Activated naive CD4-positive, alpha-beta T cell treated with anti-CD3 and anti-CD28 coated beads, Interleukin-2, amount 50 U/mL, for 72 hours (primary cell): ENCODE measurements at regions not wholly inside any gene's neighbourhood (a gene's known extent, or its start where the extent isn't known, plus 50 kb on each side); places are given as distances from the start of the nearest gene placed in this dataset.
"Not testable (repeated sequence)": the region's sequence is repeated elsewhere in the genome, so short reads cannot be mapped to it uniquely, and the experiment has no call there.

Source experiments
- ATAC-seq, 2 donors: fragments of 150-1000 bp; cut with Tn5 transposase; 2 replicates each; pipeline ENCODE4 v1.10.0; 2021; ENCODE audit warnings: mild to moderate bottlenecking in 2 of 2, moderate library complexity in 2 of 2
- DNase-seq, 2 donors: peaks; one replicate each; pipeline ENCODE4 v3.0.0; 2021 to 2022; ENCODE audit warnings: low spot score in 2 of 2
- H3K27ac Mint-ChIP-seq, 2 donors: one replicate each; pipeline ENCODE4 v1.8.0; 2022; ENCODE audit warnings: mild to moderate bottlenecking in 2 of 2, mixed read lengths in 2 of 2
- H3K36me3 Mint-ChIP-seq, 2 donors: one replicate each; pipeline ENCODE4 v1.8.0; 2022; ENCODE audit warnings: mixed read lengths in 2 of 2
- H3K9me3 Mint-ChIP-seq, 2 donors: one replicate each; pipeline ENCODE4 v1.8.0; 2022; ENCODE audit warnings: mixed read lengths in 2 of 2

- ATAC-seq (no peak), DNase-seq (no peak)
- H3K36me3 Mint-ChIP-seq = peaks cover 0 to 12% of the 10 kb centered on the region in 2 donors
- H3K9me3 Mint-ChIP-seq = peaks cover 3 to 6% of the 10 kb centered on the region in 2 donors
- no peak overlapping the region for H3K27ac Mint-ChIP-seq
These were observed 168.5 kb upstream of the ATP2B1 start for GRCh38 chr12:89877136-89877535.

GRCh38 chr12:89875809-89876208 lies 167.2 kb upstream of the ATP2B1 start:
- H3K36me3 Mint-ChIP-seq = peaks cover 7 to 18% of the 10 kb centered on the region in 2 donors
- no peak overlapping the region for H3K27ac Mint-ChIP-seq
- ATAC-seq = no peak
- no peak for DNase-seq
- H3K9me3 Mint-ChIP-seq = peaks cover 11 to 15% of the 10 kb centered on the region in 2 donors

DNA sequence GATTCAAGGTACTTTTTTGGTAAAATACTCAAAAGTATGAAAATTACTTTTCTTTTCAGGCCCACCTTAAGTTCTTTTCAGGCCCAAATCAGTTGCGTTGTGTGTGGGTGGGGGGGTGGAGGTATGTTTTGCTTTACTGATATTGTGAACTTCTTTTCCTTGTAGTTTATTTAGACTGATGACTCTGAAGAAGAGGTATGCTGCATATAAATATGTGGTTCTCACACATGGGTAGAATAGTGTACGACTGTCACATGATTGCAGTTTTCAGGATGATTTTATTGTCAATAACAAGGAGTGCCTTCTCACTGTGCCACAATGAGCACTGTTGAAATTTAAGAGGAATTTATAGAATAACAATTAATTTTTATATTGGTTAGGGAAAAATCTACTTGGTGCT lies 166.6 kb upstream of the ATP2B1 start:
- DNase-seq = no peak
- ATAC-seq = no peak
- Mint-ChIP-seq H3K27ac (no peak overlapping the region), H3K9me3 (peaks cover 12 to 17% of the 10 kb centered on the region in 2 donors), H3K36me3 (peaks cover 7 to 15% of the 10 kb centered on the region in 2 donors)

DNA sequence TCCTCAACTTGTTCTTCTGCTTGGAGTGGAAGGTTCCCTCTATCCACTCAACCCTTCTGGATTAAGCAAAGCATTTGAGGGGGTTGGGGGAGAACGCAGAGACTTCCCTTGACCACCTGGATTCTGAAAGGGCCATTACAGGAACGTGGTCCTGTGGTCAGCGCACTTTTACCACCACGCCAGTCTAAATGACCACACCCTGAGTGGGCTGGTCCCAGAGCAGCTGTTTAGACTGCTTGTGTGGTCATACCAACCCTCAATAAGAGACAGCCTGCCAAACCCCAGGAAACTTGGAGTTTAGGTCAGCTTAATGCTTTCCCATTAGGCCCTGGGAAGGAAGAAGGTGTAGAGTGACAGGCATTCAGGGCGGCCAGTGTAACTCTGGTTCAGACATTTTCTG lies 165.5 kb upstream of the ATP2B1 start:
- H3K9me3 Mint-ChIP-seq = peaks cover 14 to 20% of the 10 kb centered on the region in 2 donors
- ATAC-seq = no peak
- DNase-seq = no peak
- H3K27ac Mint-ChIP-seq = no peak overlapping the region
- peaks cover 7 to 15% of the 10 kb centered on the region in 2 donors for H3K36me3 Mint-ChIP-seq

DNA sequence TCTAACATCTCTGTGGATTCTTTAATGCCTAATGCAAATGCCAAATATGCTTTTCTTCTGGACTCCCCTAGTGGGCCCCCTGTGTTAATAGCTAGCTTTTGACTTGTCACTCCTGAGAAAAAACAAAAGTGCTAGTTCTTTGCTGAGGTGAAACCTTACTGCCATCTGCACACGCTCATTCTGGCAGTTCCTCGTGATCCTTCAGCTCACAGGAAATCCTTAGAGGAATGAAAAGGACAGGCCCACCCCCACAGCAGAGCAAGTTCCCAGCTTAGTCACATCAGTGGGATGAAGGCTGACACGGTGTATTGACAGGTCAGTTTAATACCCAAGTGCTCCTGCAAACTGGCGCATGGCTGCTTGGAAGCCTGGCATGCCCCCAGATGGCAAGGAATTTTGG lies 165.1 kb upstream of the ATP2B1 start:
- Mint-ChIP-seq H3K36me3 (peaks cover 7 to 15% of the 10 kb centered on the region in 2 donors), H3K27ac (no peak overlapping the region), H3K9me3 (peaks cover 14 to 20% of the 10 kb centered on the region in 2 donors)
- no peak for ATAC-seq
- no peak for DNase-seq

GRCh38 chr12:89872922-89873630 lies 164.4 kb upstream of the ATP2B1 start:
- DNase-seq = no peak
- peaks cover 14 to 20% of the 10 kb centered on the region in 2 donors for H3K9me3 Mint-ChIP-seq
- peaks cover 7 to 15% of the 10 kb centered on the region in 2 donors for H3K36me3 Mint-ChIP-seq
- no peak overlapping the region for H3K27ac Mint-ChIP-seq
- no peak for ATAC-seq

DNA sequence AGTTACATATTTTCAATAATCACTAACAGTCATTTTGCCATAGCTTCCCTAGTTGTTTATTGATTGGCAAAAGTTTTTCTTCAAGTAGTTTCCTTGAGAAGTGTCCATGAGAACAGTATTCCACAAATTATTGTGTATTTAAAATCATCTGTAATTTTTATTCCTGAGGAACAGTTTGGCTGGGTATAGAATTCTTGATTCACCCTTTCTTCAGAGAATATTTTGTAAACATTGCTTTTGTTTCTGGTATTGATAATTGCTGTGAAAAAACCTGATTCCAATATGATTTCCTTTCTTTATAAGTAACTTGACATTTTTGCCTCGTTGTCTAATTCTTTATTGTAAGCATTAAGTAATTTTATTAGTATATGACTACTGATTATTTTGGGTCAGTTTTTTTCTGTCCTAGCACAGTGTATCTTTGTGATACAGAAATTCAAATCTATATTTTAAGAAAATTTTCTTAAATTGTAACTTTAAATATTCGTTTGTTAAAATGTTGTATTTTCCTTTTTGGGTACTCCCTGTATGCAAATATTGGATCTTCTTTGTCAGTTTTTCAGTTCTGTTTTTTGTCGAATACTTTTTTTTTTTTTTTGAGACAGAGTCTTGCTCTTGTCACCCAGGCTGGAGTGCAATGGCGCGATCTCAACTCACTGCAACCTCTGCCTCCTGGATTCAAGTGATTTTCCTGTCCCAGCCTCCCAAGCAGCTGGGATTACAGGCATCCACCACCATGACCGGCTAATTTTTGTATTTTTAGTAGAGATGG lies 162.0 kb upstream of the ATP2B1 start:
- Mint-ChIP-seq H3K36me3 (peaks cover 7 to 15% of the 10 kb centered on the region in 2 donors), H3K27ac (no peak overlapping the region), H3K9me3 (peaks cover 14 to 20% of the 10 kb centered on the region in 2 donors)
- no peak for ATAC-seq
- no peak for DNase-seq

GRCh38 chr12:89867611-89868010 lies 159.0 kb upstream of the ATP2B1 start:
- ATAC-seq, H3K27ac Mint-ChIP-seq, DNase-seq: not testable (repeated sequence)
- Mint-ChIP-seq H3K9me3 (peaks cover 19% of the 10 kb centered on the region in 2 donors), H3K36me3 (peaks cover 18 to 21% of the 10 kb centered on the region in 2 donors)

DNA sequence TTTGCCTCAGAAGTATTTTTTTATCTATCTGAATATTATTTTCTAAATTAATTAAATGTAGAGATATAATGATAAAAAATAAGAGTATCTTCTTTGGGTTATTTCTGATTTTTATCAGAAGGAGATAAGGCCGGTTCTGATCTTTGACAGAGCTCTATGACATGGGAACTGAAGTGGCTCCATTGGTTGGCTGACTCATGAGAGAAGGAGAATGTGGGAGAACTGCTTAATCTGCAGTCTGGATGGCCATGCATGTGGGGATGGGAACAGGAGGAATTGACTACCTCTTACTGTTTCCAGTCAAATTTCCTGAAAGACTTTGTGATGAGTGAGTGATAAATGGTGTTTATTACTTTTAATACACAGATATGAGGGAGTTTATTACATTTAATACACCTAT lies 155.8 kb upstream of the ATP2B1 start:
- peak overlapping the region in 1 of 2 donors; percentile 97 for H3K27ac Mint-ChIP-seq
- DNase-seq = no peak
- ATAC-seq = no peak
- H3K9me3 Mint-ChIP-seq = peaks cover 9 to 11% of the 10 kb centered on the region in 2 donors
- peaks cover 16 to 18% of the 10 kb centered on the region in 2 donors for H3K36me3 Mint-ChIP-seq

GRCh38 chr12:89863968-89864367 lies 155.3 kb upstream of the ATP2B1 start:
- peaks cover 9 to 11% of the 10 kb centered on the region in 2 donors for H3K9me3 Mint-ChIP-seq
- DNase-seq = no peak
- peak overlapping the region; percentile 95 to 97 for H3K27ac Mint-ChIP-seq
- ATAC-seq = peak in 1 of 2 donors; percentile 72
- peaks cover 16 to 18% of the 10 kb centered on the region in 2 donors for H3K36me3 Mint-ChIP-seq

GRCh38 chr12:89863493-89863938 lies 154.9 kb upstream of the ATP2B1 start:
- peak in 1 of 2 donors; percentile 58 for DNase-seq
- ATAC-seq = peak; percentile 79 to 85
- Mint-ChIP-seq H3K27ac (peak overlapping the region; percentile 95 to 97), H3K9me3 (peaks cover 9 to 11% of the 10 kb centered on the region in 2 donors), H3K36me3 (peaks cover 16 to 18% of the 10 kb centered on the region in 2 donors)

GRCh38 chr12:89862511-89863445 lies 154.1 kb upstream of the ATP2B1 start:
- ATAC-seq (peak in 1 of 2 donors; percentile 74), DNase-seq (peak in 1 of 2 donors; percentile 58)
- peak overlapping the region; percentile 95 to 97 for H3K27ac Mint-ChIP-seq
- peaks cover 18 to 21% of the 10 kb centered on the region in 2 donors for H3K36me3 Mint-ChIP-seq
- peaks cover 11 to 14% of the 10 kb centered on the region in 2 donors for H3K9me3 Mint-ChIP-seq

DNA sequence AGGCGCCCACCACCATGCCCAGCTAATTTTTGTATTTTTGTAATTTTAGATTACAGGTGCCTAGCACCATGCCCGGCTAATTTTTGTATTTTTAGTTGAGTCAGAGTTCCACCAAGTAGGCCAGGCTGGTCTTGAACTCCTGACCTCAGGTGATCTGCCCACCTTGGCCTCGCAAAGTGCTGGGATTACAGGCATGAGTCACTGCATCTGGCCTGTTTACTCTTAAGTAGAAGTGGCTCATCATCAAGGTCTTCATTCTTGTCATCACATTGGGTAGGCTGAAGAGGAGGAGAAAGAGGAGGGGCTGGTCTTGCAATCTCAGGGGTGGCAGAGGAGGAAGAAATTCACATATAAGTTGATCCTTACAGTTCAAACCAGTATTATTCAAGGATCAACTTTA lies 152.4 kb upstream of the ATP2B1 start:
- no peak for DNase-seq
- ATAC-seq = no peak
- Mint-ChIP-seq H3K27ac (no peak overlapping the region), H3K36me3 (peaks cover 18 to 24% of the 10 kb centered on the region in 2 donors), H3K9me3 (peaks cover 11 to 16% of the 10 kb centered on the region in 2 donors)

DNA sequence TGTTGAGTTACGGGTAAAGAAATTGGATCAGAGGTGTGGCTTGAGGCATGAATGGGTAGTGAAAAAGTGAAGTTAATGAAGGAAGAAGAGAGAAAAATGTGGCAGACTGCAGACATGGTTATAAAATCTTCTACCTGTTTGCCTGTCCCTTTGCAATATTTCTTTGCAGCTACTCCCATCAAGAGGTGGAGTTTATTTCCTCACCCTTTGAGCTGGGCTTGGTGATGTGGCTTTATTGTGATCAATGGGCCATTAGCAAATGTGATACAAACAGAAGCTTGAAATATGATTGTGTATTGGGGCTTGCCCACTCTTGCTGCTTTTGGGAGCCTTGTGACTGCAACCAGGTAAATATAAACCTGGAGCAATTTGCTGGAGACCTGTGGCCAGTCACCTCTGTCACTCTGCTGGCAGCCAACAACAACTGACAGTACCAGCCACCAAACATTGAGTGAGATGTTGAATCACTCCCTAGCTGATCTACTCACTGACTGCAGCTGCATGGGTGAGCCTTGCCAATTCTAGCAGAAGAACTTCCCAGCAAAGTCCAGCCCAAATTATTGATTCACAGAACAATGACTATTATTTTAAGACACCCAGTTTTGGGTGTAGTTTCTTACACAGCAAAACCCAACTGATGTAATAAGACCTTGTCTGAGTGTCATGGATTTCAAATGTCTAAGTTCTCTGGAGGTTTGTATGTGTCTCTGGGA lies 151.0 kb upstream of the ATP2B1 start:
- DNase-seq = no peak
- peaks cover 8 to 16% of the 10 kb centered on the region in 2 donors for H3K9me3 Mint-ChIP-seq
- no peak overlapping the region for H3K27ac Mint-ChIP-seq
- H3K36me3 Mint-ChIP-seq = peaks cover 18 to 24% of the 10 kb centered on the region in 2 donors
- no peak for ATAC-seq

GRCh38 chr12:89858718-89859117 lies 150.1 kb upstream of the ATP2B1 start:
- H3K27ac Mint-ChIP-seq = no peak overlapping the region
- DNase-seq (no peak), ATAC-seq (peak in 1 of 2 donors; percentile 58)
- H3K9me3 Mint-ChIP-seq = peaks cover 8 to 16% of the 10 kb centered on the region in 2 donors
- H3K36me3 Mint-ChIP-seq = peaks cover 18 to 24% of the 10 kb centered on the region in 2 donors
